K562 (cell line): ENCODE measurements at regions not wholly inside any gene's neighbourhood (a gene's known extent, or its start where the extent isn't known, plus 50 kb on each side); places are given as distances from the start of the nearest gene placed in this dataset.

Source experiments
- ARHGAP35 ChIP-seq: fragments of 450-650 bp; IDR thresholded peaks from 2 replicates; pipeline ENCODE4 v1.6.1; 2018; ENCODE audit not compliant: partially characterized antibody
- ATF1 ChIP-seq, 2 experiments: fragments of 450-650 bp in 1 of 2; IDR thresholded peaks; 2 replicates each; pipeline ENCODE4 v1.6.1; 2016; ENCODE audit warnings: missing compliant biosample characterization in 1 of 2, missing genetic modification characterization in 1 of 2
- CC2D1A ChIP-seq: fragments of 450-650 bp; IDR thresholded peaks from 2 replicates; pipeline ENCODE4 v1.6.1; 2017; ENCODE audit warnings: mild to moderate bottlenecking
- ELF4 ChIP-seq: fragments of 450-650 bp; formaldehyde crosslinking; IDR thresholded peaks from 2 replicates; pipeline ENCODE4 v1.4.0; 2022; ENCODE audit warnings: missing genetic modification characterization
- FOXK1 ChIP-seq: sonication (generic); formaldehyde crosslinking; IDR thresholded peaks from 2 replicates; pipeline ENCODE4 v1.8.0; 2022; ENCODE audit warnings: missing genetic modification reagents, mild to moderate bottlenecking, borderline replicate concordance
- HNRNPL ChIP-seq: fragments of 200-400 bp; formaldehyde crosslinking; IDR thresholded peaks from 2 replicates; pipeline ENCODE4 v1.6.1; 2017; ENCODE audit warnings: low read depth, mild to moderate bottlenecking, low read length
- KLF1 ChIP-seq: fragments of 450-650 bp; IDR thresholded peaks from 2 replicates; pipeline ENCODE4 v1.6.1; 2016; ENCODE audit warnings: missing genetic modification characterization, missing compliant biosample characterization
- MAZ ChIP-seq, 2 experiments: fragments of 450-650 bp in 1 of 2; sonication (generic) in 1 of 2; formaldehyde crosslinking; IDR thresholded peaks in 1 of 2; conservative IDR thresholded peaks in 1 of 2; 2 replicates each; pipeline versions ENCODE4 v1.4.0 to v1.5.0; 2020; ENCODE audit warnings: mild to moderate bottlenecking in 1 of 2, missing genetic modification reagents in 1 of 2
- NR2F6 ChIP-seq: fragments of 450-650 bp; formaldehyde crosslinking; IDR thresholded peaks from 2 replicates; pipeline ENCODE4 v1.4.0; 2020; ENCODE audit warnings: mild to moderate bottlenecking
- NRF1 ChIP-seq, 2 experiments: fragments of 450-650 bp; IDR thresholded peaks in 1 of 2; conservative IDR thresholded peaks in 1 of 2; 2 replicates each; pipeline ENCODE4 v1.6.1; 2014; ENCODE audit warnings: mild to moderate bottlenecking in 2 of 2
- NUFIP1 ChIP-seq: fragments of 450-650 bp; IDR thresholded peaks from 2 replicates; pipeline ENCODE4 v1.6.1; 2018; ENCODE audit not compliant: partially characterized antibody
- PPARD ChIP-seq: fragments of 250-450 bp; sonication (Bioruptor Pico); IDR thresholded peaks from 2 replicates; pipeline ENCODE4 v1.8.0; 2022; ENCODE audit warnings: inconsistent platforms, mild to moderate bottlenecking, moderate library complexity
- TSC22D4 ChIP-seq: fragments of 450-650 bp; IDR thresholded peaks from 2 replicates; pipeline ENCODE4 v1.6.1; 2016; ENCODE audit warnings: missing genetic modification characterization, missing biosample characterization, control low read depth
- ZFP1 ChIP-seq: fragments of 450-650 bp; formaldehyde crosslinking; IDR thresholded peaks from 2 replicates; pipeline ENCODE4 v1.4.0; 2020; ENCODE audit warnings: mild to moderate bottlenecking, mixed read lengths
- ZNF3 ChIP-seq: fragments of 250-450 bp; sonication (Bioruptor Pico); IDR thresholded peaks from 2 replicates; pipeline ENCODE4 v1.5.0; 2021; ENCODE audit warnings: mild to moderate bottlenecking, moderate library complexity
- ZNF592 ChIP-seq: fragments of 450-650 bp; IDR thresholded peaks from 2 replicates; pipeline ENCODE4 v1.6.1; 2017; ENCODE audit warnings: antibody characterized with exemption, mild to moderate bottlenecking
- ZNF609 ChIP-seq: sonication (generic); formaldehyde crosslinking; IDR thresholded peaks from 2 replicates; pipeline ENCODE4 v1.8.1; 2023; ENCODE audit warnings: missing genetic modification reagents, mild to moderate bottlenecking, borderline replicate concordance
- TF ChIP-seq, protein P1 (sequence below): fragments of 250-450 bp; sonication (Bioruptor Pico); IDR thresholded peaks from 2 replicates; pipeline ENCODE4 v1.4.0; 2020; ENCODE audit warnings: mild to moderate bottlenecking, moderate library complexity

GRCh38 chr2:171630812-171631626 lies 56.2 kb upstream of the DYNC1I2 start (continued):
- TF ChIP-seq ZNF609 (CRISPR knock-in tag) (0 out of 2 replicates have a peak, but pooled peaks have one; percentile 20), ZNF3 (CRISPR knock-in tag) (no peak), NRF1 (conservative IDR thresholded peaks at IDR 0.05 in 1 of 2, IDR thresholded peaks at IDR 0.05 in 1 of 2) (no peak), NUFIP1 (no peak), MAZ (CRISPR knock-in tag; conservative IDR thresholded peaks at IDR 0.05 in 1 of 2, IDR thresholded peaks at IDR 0.05 in 1 of 2) (peak in 1 of 2 experiments; percentile 59; a peak in 2 of 4 replicates), NR2F6 (CRISPR knock-in tag) (no peak), CC2D1A (peak; percentile 88), ZFP1 (no peak), FOXK1 (no peak), ZNF592 (no peak), ARHGAP35 (no peak), TSC22D4 (tag) (no peak), ATF1 (CRISPR knock-in tag; IDR thresholded peaks at IDR 0.05) (no peak), ATF1 (tag; IDR thresholded peaks at IDR 0.05) (peak; percentile 29; the same call in 1 of the 2 replicates), ELF4 (0 out of 2 replicates have a peak, but pooled peaks have one; percentile 75), PPARD (CRISPR knock-in tag) (no peak), HNRNPL (no peak), KLF1 (tag) (peak; percentile 45; the same call in 1 of the 2 replicates)
- TF ChIP-seq, protein P1, sequence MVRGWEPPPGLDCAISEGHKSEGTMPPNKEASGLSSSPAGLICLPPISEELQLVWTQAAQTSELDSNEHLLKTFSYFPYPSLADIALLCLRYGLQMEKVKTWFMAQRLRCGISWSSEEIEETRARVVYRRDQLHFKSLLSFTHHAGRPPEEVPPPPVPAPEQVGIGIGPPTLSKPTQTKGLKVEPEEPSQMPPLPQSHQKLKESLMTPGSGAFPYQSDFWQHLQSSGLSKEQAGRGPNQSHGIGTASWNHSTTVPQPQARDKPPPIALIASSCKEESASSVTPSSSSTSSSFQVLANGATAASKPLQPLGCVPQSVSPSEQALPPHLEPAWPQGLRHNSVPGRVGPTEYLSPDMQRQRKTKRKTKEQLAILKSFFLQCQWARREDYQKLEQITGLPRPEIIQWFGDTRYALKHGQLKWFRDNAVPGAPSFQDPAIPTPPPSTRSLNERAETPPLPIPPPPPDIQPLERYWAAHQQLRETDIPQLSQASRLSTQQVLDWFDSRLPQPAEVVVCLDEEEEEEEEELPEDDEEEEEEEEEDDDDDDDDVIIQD (CRISPR knock-in tag): no peak
